ENCODE measurements at regions not wholly inside any gene's neighbourhood (a gene's known extent, or its start where the extent isn't known, plus 50 kb on each side); places are given as distances from the start of the nearest gene placed in this dataset.
A peak's percentile ranks its signal among the peaks of the same experiment; 100 is the strongest.

DNA sequence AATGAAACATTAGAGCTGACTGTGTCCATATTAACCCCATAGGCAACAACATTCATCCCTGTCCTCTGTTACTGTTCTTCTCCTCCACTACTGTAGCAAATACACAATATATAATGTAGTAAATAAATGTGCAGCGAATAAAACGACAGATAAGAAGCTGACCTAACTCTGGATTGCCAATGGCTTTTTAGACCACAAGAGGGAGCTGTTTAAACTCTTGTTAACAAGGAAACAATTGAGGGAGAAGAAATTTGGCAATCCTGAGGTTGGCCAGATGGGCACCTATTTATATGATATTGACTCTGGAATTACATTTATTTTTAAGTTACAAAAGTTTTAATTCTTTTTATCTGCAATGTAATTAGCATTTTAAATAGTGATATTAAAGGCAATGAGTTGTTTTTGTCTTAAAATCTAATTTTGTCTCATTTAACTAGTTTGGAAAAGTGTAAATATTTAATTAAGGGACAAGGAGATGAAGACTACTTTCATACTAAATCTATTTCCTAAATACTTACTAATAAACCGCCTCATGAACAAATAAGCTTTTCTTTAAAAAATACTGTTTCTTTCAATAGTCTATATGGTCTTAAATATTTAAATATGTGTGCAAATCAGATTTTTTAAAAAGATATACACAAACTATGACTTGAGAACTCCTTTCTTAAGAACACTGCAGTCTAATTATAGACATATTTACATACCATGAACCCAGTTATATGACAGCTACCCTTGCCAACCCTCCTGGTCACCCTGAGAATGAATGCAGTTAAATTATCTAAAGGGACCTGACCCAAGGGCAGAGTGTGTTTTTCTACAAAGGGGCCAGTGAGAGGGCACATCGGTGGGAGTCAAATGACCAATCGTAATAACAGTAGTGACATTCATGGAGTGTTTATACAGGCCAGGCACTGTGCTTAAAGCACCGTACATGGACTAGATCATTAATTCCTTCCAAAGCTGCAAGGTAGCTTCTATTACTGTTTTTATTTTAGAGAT, 52.9 kb upstream of the HPF1 start:
- DNase-seq = peak; percentile 82 to 88
- TF ChIP-seq POLR2A (IDR thresholded peaks at IDR 0.05; ENCODE audit: low read length) (no peak), GATA1 (IDR thresholded peaks at IDR 0.05; ENCODE audit: low read depth, low read length) (no peak)

DNA sequence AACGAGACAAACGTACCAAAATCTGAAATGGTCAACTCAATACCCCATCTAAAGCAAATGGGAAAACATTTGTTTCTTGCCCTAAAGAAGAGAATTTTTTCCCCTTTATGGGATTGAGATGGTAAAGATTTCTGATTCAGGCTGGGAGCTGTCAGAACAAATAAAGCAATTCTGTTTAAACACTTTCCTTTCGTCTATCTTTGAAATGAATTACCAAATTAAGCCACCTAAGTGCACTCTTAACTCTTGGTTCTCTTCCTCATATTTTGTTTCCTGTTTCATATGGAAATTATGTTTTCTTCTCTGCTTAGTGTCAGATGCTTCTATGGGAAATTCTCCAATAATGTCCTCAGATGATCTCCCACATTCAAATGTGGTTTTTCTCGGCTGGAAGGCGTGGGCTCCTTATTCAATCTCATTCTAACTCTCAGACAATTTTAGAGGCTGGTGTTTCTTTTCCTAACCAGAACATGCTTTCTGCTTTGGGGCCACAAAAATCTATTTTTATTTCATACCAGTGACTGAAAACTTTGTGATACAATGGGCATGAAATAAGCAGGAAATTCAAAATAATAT, 50.3 kb upstream of the HPF1 start:
- DNase-seq = no peak
- TF ChIP-seq POLR2A (IDR thresholded peaks at IDR 0.05; ENCODE audit: low read length) (no peak), GATA1 (IDR thresholded peaks at IDR 0.05; ENCODE audit: low read depth, low read length) (no peak)

Data from erythroblast (primary cell).